Calu3 (cell line): ENCODE measurements at regions not wholly inside any gene's neighbourhood (a gene's known extent, or its start where the extent isn't known, plus 50 kb on each side); places are given as distances from the start of the nearest gene placed in this dataset.

Experiments
- BruUV-seq: library from RNA; stranded (reverse); fragments of 400-500 nt; replicated peaks from 2 replicates; lab custom pipeline; 2021; lab: Mats Ljungman, UMichigan
- CTCF ChIA-PET: fragments of 300-600 bp; sonication (Branson Sonifier 250); formaldehyde crosslinking; loops from one replicate; lab custom pipeline; 2022; ENCODE audit warnings: antibody characterized with exemption; lab: Charles Lee
- DNase-seq: peaks from one replicate; pipeline ENCODE4 v3.0.0; 2022
- H3K27ac Mint-ChIP-seq: one replicate; pipeline ENCODE4 v1.8.0; 2022; ENCODE audit warnings: mixed read lengths; ENCODE audit not compliant: unreplicated experiment
- H3K27me3 Mint-ChIP-seq: one replicate; pipeline ENCODE4 v1.8.0; 2022; ENCODE audit warnings: mixed read lengths; ENCODE audit not compliant: unreplicated experiment
- H3K36me3 Mint-ChIP-seq: one replicate; pipeline ENCODE4 v1.8.0; 2022; ENCODE audit warnings: mild to moderate bottlenecking, moderate library complexity, mixed read lengths; ENCODE audit not compliant: insufficient read depth, unreplicated experiment
- H3K4me1 Mint-ChIP-seq: one replicate; pipeline ENCODE4 v1.8.0; 2022; ENCODE audit warnings: mild to moderate bottlenecking, low read depth, mixed read lengths; ENCODE audit not compliant: unreplicated experiment
- H3K4me3 Mint-ChIP-seq: one replicate; pipeline ENCODE4 v1.8.0; 2022; ENCODE audit warnings: mild to moderate bottlenecking, low read depth, moderate library complexity, mixed read lengths; ENCODE audit not compliant: unreplicated experiment
- H3K9me3 Mint-ChIP-seq: one replicate; pipeline ENCODE4 v1.8.0; 2022; ENCODE audit warnings: low read depth, mixed read lengths; ENCODE audit not compliant: unreplicated experiment
- CTCF ChIP-seq: fragments of 200-600 bp; IDR thresholded peaks from one replicate; pipeline ENCODE4 v1.8.0; 2022; ENCODE audit warnings: antibody characterized with exemption; ENCODE audit not compliant: unreplicated experiment
- intact Hi-C: fragments of 100-400 bp; cut with micrococcal nuclease; formaldehyde crosslinking; loops from one replicate; pipeline ENCODE4 v1.10.0; 2022; ENCODE audit not compliant: unreplicated experiment

GRCh38 chr12:28830491-28830890 lies 318.6 kb upstream of the FAR2 start:
- no peaks in the 10 kb centered on the region for H3K9me3 Mint-ChIP-seq
- CTCF ChIA-PET, result no interaction called here
- no peak overlapping the region for H3K4me3 Mint-ChIP-seq
- intact Hi-C loops, result no loop called here
- H3K27me3 Mint-ChIP-seq, result no peaks in the 10 kb centered on the region
- peaks cover 13% of the 10 kb centered on the region for H3K4me1 Mint-ChIP-seq
- DNase-seq, result no peak
- no peak for TF ChIP-seq CTCF
- no peak overlapping the region for H3K27ac Mint-ChIP-seq
- H3K36me3 Mint-ChIP-seq, result no peaks in the 10 kb centered on the region
- no TSS peak for BruUV-seq

- intact Hi-C loops, result no loop called here
- BruUV-seq, result no TSS peak
- DNase-seq, result no peak
- Mint-ChIP-seq H3K9me3 (no peaks in the 10 kb centered on the region), H3K36me3 (no peaks in the 10 kb centered on the region), H3K27me3 (no peaks in the 10 kb centered on the region), H3K4me3 (no peak overlapping the region), H3K27ac (no peak overlapping the region), H3K4me1 (no peaks in the 10 kb centered on the region)
- CTCF ChIA-PET, result interaction anchor here (0.8 kb wide), 1 partner anchor 332 kb away, joined by 4 read pairs; no protein-coding TSS in a partner anchor
- TF ChIP-seq CTCF, result no peak
Measured at GRCh38 chr12:28844718-28845117, 304.4 kb upstream of the FAR2 start.

- H3K4me1 Mint-ChIP-seq, result no peaks in the 10 kb centered on the region
- CTCF ChIA-PET, result no interaction called here
Measured at GRCh38 chr12:28851781-28852180, 297.3 kb upstream of the FAR2 start.

GRCh38 chr12:28855761-28856310 lies 293.2 kb upstream of the FAR2 start:
- H3K27ac Mint-ChIP-seq, result no peak overlapping the region
- no TSS peak for BruUV-seq
- no peaks in the 10 kb centered on the region for H3K4me1 Mint-ChIP-seq
- no peaks in the 10 kb centered on the region for H3K27me3 Mint-ChIP-seq
- H3K36me3 Mint-ChIP-seq, result no peaks in the 10 kb centered on the region
- CTCF ChIA-PET, result no interaction called here
- TF ChIP-seq CTCF, result no peak
- intact Hi-C loops, result no loop called here
- H3K9me3 Mint-ChIP-seq, result no peaks in the 10 kb centered on the region
- no peak overlapping the region for H3K4me3 Mint-ChIP-seq
- DNase-seq, result no peak

More at GRCh38 chr12:28851781-28852180, 297.3 kb upstream of the FAR2 start:
- Mint-ChIP-seq H3K9me3 (no peaks in the 10 kb centered on the region), H3K36me3 (no peaks in the 10 kb centered on the region), H3K27me3 (no peaks in the 10 kb centered on the region), H3K4me3 (no peak overlapping the region), H3K27ac (no peak overlapping the region)
- intact Hi-C loops, result no loop called here
- DNase-seq, result no peak
- TF ChIP-seq CTCF, result no peak
- no TSS peak for BruUV-seq
